ENCODE measurements at regions not wholly inside any gene's neighbourhood (a gene's known extent, or its start where the extent isn't known, plus 50 kb on each side); places are given as distances from the start of the nearest gene placed in this dataset.

GRCh38 chr5:68759593-68759992 is 334.2 kb upstream of the SLC30A5 start:
- no peak for DNase-seq

GRCh38 chr5:68762201-68762600 is 331.6 kb upstream of the SLC30A5 start:
- no peak for DNase-seq

GRCh38 chr5:68766952-68767464 is 326.8 kb upstream of the SLC30A5 start:
- no peak for DNase-seq

GRCh38 chr5:68770551-68770950 is 323.3 kb upstream of the SLC30A5 start:
- no peak for DNase-seq

- DNase-seq: no peak
Observed at GRCh38 chr5:68771221-68771620, 322.6 kb upstream of the SLC30A5 start.

GRCh38 chr5:68771732-68772131 is 322.1 kb upstream of the SLC30A5 start:
- no peak for DNase-seq

GRCh38 chr5:68776381-68776780 is 317.4 kb upstream of the SLC30A5 start:
- DNase-seq: no peak

- DNase-seq: no peak
Observed at GRCh38 chr5:68777135-68777534, 316.7 kb upstream of the SLC30A5 start.

GRCh38 chr5:68778484-68778883 is 315.3 kb upstream of the SLC30A5 start:
- DNase-seq: no peak

GRCh38 chr5:68780299-68780955 is 313.4 kb upstream of the SLC30A5 start:
- no peak for DNase-seq

GRCh38 chr5:68793074-68793473 is 300.7 kb upstream of the SLC30A5 start:
- DNase-seq: no peak

- no peak for DNase-seq
Observed at GRCh38 chr5:68793993-68794392, 299.8 kb upstream of the SLC30A5 start.

- DNase-seq: no peak
Observed at GRCh38 chr5:68795190-68795589, 298.6 kb upstream of the SLC30A5 start.

- DNase-seq: no peak
Observed at GRCh38 chr5:68798877-68799843, 294.7 kb upstream of the SLC30A5 start.

GRCh38 chr5:68802430-68802829 is 291.4 kb upstream of the SLC30A5 start:
- DNase-seq: no peak

GRCh38 chr5:68803881-68804319 is 289.9 kb upstream of the SLC30A5 start:
- no peak for DNase-seq

- no peak for DNase-seq
Observed at GRCh38 chr5:68804343-68804742, 289.5 kb upstream of the SLC30A5 start.

- DNase-seq: no peak
Observed at GRCh38 chr5:68805444-68805843, 288.4 kb upstream of the SLC30A5 start.

- DNase-seq: no peak
Observed at GRCh38 chr5:68817632-68818031, 276.2 kb upstream of the SLC30A5 start.

GRCh38 chr5:68818057-68818695 is 275.6 kb upstream of the SLC30A5 start:
- no peak for DNase-seq

- DNase-seq: no peak
Observed at GRCh38 chr5:68818870-68819269, 274.9 kb upstream of the SLC30A5 start.

- DNase-seq: no peak
Observed at GRCh38 chr5:68821056-68821455, 272.8 kb upstream of the SLC30A5 start.

- no peak for DNase-seq
Observed at GRCh38 chr5:68822796-68823195, 271.0 kb upstream of the SLC30A5 start.

Measured in HCEC 1CT (cell line).